ENCODE measurements at regions not wholly inside any gene's neighbourhood (a gene's known extent, or its start where the extent isn't known, plus 50 kb on each side); places are given as distances from the start of the nearest gene placed in this dataset.
"Not testable (repeated sequence)": the region's sequence is repeated elsewhere in the genome, so short reads cannot be mapped to it uniquely, and the experiment has no call there.

DNA sequence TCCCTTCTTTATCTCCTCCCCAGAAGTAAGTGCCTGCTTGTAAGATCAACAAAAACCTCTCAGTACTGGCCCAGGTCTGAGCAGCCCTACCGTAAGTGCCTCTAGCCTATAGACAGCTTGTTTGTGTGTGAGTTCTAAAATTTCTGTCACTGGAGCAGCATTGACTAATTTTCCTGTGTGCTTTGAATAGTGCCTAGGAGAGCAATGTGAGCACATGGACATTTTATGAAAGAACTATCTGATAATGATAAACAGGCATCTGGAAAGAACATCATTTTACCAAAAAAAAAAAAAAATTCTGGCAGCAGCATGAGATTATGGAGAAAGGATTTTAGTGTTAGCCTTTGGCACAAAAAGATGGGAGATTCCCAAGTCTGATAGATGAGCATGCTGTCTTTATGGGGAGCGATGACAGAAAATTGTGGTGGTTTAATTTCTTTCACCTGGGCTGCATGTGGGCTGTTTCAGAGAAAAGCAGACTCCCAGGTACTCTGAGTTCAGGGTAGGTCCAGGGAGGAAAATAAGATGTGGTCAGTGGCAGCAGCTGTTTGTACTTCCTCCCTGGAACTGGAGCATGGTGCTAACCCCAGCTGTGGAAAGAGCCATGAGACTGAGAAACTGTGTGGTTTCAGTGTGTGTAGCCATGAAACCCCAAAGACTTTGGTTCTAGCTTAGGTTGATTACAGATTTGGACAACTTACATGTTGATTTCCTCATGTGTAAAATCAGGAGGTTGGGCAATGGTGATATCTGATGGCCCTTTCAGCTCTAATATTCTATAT lies 419.9 kb downstream of the NTRK2 start:
- intact Hi-C loops (cut with DNase I; ENCODE audit: low total_unique reads) = no loop called here
- H3K27me3 ChIP-seq = no peaks in the 10 kb centered on the region
- H3K36me3 ChIP-seq = no peaks in the 10 kb centered on the region
- H3K9me3 ChIP-seq = no peaks in the 10 kb centered on the region
- H3K4me3 ChIP-seq = no peak overlapping the region
- DNase-seq = no peak
- no peak overlapping the region for H3K27ac ChIP-seq
- TF ChIP-seq, protein P1, sequence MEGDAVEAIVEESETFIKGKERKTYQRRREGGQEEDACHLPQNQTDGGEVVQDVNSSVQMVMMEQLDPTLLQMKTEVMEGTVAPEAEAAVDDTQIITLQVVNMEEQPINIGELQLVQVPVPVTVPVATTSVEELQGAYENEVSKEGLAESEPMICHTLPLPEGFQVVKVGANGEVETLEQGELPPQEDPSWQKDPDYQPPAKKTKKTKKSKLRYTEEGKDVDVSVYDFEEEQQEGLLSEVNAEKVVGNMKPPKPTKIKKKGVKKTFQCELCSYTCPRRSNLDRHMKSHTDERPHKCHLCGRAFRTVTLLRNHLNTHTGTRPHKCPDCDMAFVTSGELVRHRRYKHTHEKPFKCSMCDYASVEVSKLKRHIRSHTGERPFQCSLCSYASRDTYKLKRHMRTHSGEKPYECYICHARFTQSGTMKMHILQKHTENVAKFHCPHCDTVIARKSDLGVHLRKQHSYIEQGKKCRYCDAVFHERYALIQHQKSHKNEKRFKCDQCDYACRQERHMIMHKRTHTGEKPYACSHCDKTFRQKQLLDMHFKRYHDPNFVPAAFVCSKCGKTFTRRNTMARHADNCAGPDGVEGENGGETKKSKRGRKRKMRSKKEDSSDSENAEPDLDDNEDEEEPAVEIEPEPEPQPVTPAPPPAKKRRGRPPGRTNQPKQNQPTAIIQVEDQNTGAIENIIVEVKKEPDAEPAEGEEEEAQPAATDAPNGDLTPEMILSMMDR (IDR thresholded peaks at IDR 0.05) = no peak
- no peaks in the 10 kb centered on the region for H3K4me1 ChIP-seq

DNA sequence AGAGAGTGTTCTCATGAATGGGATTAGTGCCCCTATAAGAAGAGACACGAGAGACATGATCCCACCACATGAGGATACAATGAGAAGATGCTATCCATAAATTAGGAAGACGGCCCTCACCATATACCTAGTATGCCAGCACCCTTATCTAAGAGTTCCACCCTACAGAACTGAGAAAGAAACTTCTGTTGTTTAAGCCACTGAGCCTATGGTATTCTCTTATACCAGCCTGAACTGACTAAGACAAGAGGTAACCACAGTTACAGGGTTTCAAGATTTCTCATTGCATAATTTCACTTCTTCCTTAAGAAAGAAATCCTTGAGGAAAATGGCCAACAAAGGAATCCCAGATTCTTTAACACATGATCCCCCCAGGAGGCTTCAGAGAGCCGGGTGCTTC lies 412.4 kb downstream of the NTRK2 start:
- no peak for DNase-seq
- intact Hi-C loops (cut with DNase I; ENCODE audit: low total_unique reads) = no loop called here
- TF ChIP-seq, protein P1 (IDR thresholded peaks at IDR 0.05) = no peak
- Histone ChIP-seq H3K9me3 (no peaks in the 10 kb centered on the region), H3K4me3 (no peak overlapping the region), H3K36me3 (no peaks in the 10 kb centered on the region), H3K27ac (no peak overlapping the region), H3K27me3 (no peaks in the 10 kb centered on the region), H3K4me1 (no peaks in the 10 kb centered on the region)

DNA sequence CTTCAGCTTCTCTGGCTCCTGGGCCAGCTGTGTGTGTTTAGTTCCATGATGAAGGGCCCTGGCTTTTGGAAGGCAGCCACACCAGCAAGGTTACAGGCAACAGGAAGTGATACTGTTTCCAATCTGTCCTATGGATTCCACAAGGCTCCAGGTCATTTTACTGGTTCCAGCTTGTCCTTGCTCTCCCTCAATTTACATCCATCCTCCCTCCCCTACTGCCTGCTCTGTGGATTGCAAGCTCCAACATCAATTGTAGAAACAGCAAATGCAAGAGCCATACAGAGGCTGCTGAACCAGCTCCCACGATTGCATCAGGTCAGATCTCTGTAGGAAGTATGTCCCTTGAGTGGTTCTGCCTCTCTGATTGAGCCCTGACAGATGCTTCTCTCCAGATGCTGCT lies 409.8 kb downstream of the NTRK2 start:
- H3K27ac ChIP-seq = no peak overlapping the region
- TF ChIP-seq, protein P1 (IDR thresholded peaks at IDR 0.05) = no peak
- intact Hi-C loops (cut with DNase I; ENCODE audit: low total_unique reads) = no loop called here

DNA sequence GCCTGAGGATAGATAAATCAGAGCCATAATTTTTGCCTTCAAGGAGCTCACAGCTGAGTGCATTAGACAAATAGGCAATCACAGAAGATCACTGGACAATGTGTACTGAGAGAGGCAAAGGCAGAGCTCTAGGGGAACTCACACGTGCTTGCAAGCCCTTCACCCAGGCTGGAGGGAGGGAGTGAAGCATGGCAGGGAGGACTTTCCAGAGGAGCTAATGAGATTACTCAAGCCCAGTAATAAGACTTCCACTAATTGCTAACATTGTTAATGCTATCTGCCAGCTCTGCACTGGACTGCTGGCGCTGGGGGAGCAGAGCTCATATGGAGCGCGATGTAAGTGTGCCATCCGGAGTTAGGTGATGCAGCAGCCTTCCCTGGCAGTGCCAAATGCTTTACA lies 408.4 kb downstream of the NTRK2 start:
- Histone ChIP-seq H3K36me3 (no peaks in the 10 kb centered on the region), H3K27me3 (no peaks in the 10 kb centered on the region), H3K4me1 (no peaks in the 10 kb centered on the region), H3K4me3 (no peak overlapping the region), H3K9me3 (no peaks in the 10 kb centered on the region), H3K27ac (no peak overlapping the region)
- TF ChIP-seq, protein P1 (IDR thresholded peaks at IDR 0.05) = no peak
- no peak for DNase-seq
- intact Hi-C loops (cut with DNase I; ENCODE audit: low total_unique reads) = no loop called here

More for the DNA sequence above, 409.8 kb downstream of the NTRK2 start:
- Histone ChIP-seq H3K4me1 (no peaks in the 10 kb centered on the region), H3K36me3 (no peaks in the 10 kb centered on the region), H3K9me3 (no peaks in the 10 kb centered on the region), H3K27me3 (no peaks in the 10 kb centered on the region), H3K4me3 (no peak overlapping the region)
- DNase-seq = no peak

DNA sequence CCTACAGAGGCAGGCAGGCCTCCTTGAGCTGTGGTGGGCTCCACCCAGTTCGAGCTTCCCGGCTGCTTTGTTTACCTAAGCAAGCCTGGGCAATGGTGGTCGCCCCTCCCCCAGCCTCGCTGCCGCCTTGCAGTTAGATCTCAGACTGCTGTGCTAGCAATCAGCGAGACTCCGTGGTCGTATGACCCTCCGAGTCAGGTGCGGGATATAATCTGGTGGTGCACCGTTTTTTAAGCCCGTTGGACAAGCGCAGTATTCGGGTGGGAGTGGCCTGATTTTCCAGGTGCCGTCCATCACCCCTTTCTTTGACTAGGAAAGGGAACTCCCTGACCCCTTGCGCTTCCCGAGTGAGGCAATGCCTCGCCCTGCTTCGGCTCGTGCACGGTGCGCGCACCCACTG lies 407.6 kb downstream of the NTRK2 start:
- not testable (repeated sequence) for H3K9me3 ChIP-seq, H3K4me3 ChIP-seq, DNase-seq

More for the DNA sequence above, 407.6 kb downstream of the NTRK2 start:
- H3K27ac ChIP-seq; intact Hi-C loops (cut with DNase I; ENCODE audit: low total_unique reads); H3K4me1 ChIP-seq; H3K27me3 ChIP-seq; H3K36me3 ChIP-seq: not testable (repeated sequence)
